Sigmoid colon (tissue), 4 donors: ENCODE measurements at regions not wholly inside any gene's neighbourhood (a gene's known extent, or its start where the extent isn't known, plus 50 kb on each side); places are given as distances from the start of the nearest gene placed in this dataset.

ENCODE experiments used
- CTCF ChIP-seq, 4 experiments: fragments of 450-650 bp in 3 of 4; fragments of 200-600 bp in 1 of 4; IDR thresholded peaks; one replicate each; pipeline ENCODE4 v1.5.1; 2016 to 2019; ENCODE audit warnings: antibody characterized with exemption in 4 of 4, mild to moderate bottlenecking in 3 of 4, moderate library complexity in 2 of 4
- POLR2AphosphoS5 ChIP-seq, 4 donors: sonication (generic); formaldehyde crosslinking; IDR thresholded peaks; one replicate each; pipeline ENCODE4 v1.6.1; 2017; ENCODE audit warnings: antibody characterized with exemption in 4 of 4

- TF ChIP-seq CTCF (IDR thresholded peaks at IDR 0.05) (no peak), POLR2AphosphoS5 (IDR thresholded peaks at IDR 0.05) (no peak)
Observed at GRCh38 chr1:104460880-104461279, 711.2 kb downstream of the AMY1C start.
